HepG2 (cell line): ENCODE measurements at regions not wholly inside any gene's neighbourhood (a gene's known extent, or its start where the extent isn't known, plus 50 kb on each side); places are given as distances from the start of the nearest gene placed in this dataset.

Experiments
- GZF1 ChIP-seq: sonication (generic); formaldehyde crosslinking; IDR thresholded peaks from 2 replicates; pipeline ENCODE4 v1.5.1; 2020; ENCODE audit warnings: mild to moderate bottlenecking, missing genetic modification reagents
- HDAC6 ChIP-seq: fragments of 200-600 bp; sonication (generic); IDR thresholded peaks from 2 replicates; pipeline ENCODE4 v1.7.0; 2017; ENCODE audit warnings: mild to moderate bottlenecking, antibody characterized with exemption, low read length, low read depth
- HNRNPLL ChIP-seq: fragments of 200-400 bp; formaldehyde crosslinking; IDR thresholded peaks from 2 replicates; pipeline ENCODE4 v1.6.1; 2017; ENCODE audit warnings: mild to moderate bottlenecking, low read depth, low read length; ENCODE audit not compliant: poor library complexity, severe bottlenecking
- RAD21 ChIP-seq: fragments of 450-650 bp; formaldehyde crosslinking; IDR thresholded peaks from 2 replicates; pipeline ENCODE4 v1.5.0; 2020; ENCODE audit warnings: mild to moderate bottlenecking
- SIN3A ChIP-seq: IDR thresholded peaks from 2 replicates; pipeline ENCODE4 v1.6.1; 2011; ENCODE audit warnings: low read depth, mild to moderate bottlenecking, control low read depth, low read length, borderline replicate concordance
- TCF7L2 ChIP-seq: IDR thresholded peaks from 2 replicates; pipeline ENCODE4 v1.6.1; 2011; ENCODE audit warnings: mild to moderate bottlenecking, low read depth, low read length, moderate library complexity
- U2AF1 ChIP-seq: fragments of 200-400 bp; formaldehyde crosslinking; optimal IDR thresholded peaks from 2 replicates; pipeline ENCODE3; 2017; ENCODE audit warnings: mild to moderate bottlenecking, low read depth, low read length
- ZNF879 ChIP-seq: sonication (generic); formaldehyde crosslinking; IDR thresholded peaks from 2 replicates; pipeline ENCODE4 v1.8.1; 2023; ENCODE audit warnings: missing genetic modification reagents

- no peak for TF ChIP-seq ZNF879 (CRISPR knock-in tag)
- TF ChIP-seq HNRNPLL = no peak
- no peak for TF ChIP-seq GZF1
- no peak for TF ChIP-seq SIN3A
- no peak for TF ChIP-seq RAD21 (CRISPR knock-in tag)
- no peak for TF ChIP-seq HDAC6
- TF ChIP-seq U2AF1 = no peak
- TF ChIP-seq TCF7L2 = no peak
Observed at GRCh38 chr6:109902870-109903269, 75.2 kb upstream of the GPR6 start.
